ENCODE measurements at regions not wholly inside any gene's neighbourhood (a gene's known extent, or its start where the extent isn't known, plus 50 kb on each side); places are given as distances from the start of the nearest gene placed in this dataset.

DNA sequence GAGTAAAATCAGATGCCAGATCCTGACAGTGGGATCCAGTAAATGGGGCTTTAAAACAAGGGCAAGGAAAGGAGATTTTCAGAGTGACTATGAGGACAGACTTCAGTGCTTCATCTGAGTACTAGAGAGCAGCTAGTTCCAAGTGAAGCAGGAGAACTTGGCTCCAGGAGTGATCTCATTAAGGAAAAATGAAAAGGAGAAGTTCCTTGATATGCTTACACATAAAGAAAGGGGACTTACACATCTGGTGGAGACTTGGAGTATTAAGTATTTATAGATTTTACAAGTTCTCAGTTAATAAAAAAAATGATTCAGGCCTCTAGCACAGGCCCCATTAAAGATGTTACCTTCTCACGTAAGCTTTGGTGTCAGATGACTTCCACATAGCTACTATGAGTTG lies 105.8 kb downstream of the ICOS start:
- no peak overlapping the region for H3K4me2 ChIP-seq
- ATAC-seq (no peak), DNase-seq (ENCODE audit: low read depth in 1 of 2, low spot score in 1 of 2) (no peak), FAIRE-seq (no peak)
- TF ChIP-seq KDM1A (IDR thresholded peaks at IDR 0.05; ENCODE audit: low read depth) (no peak), PHF8 (IDR thresholded peaks at IDR 0.05; ENCODE audit: borderline replicate concordance, low read depth) (no peak), EHMT2 (IDR thresholded peaks at IDR 0.05; ENCODE audit: low read depth) (no peak), REST (IDR thresholded peaks at IDR 0.05) (no peak), CBX2 (IDR thresholded peaks at IDR 0.05; ENCODE audit: borderline replicate concordance, low read depth) (no peak), MAZ (IDR thresholded peaks at IDR 0.05; ENCODE audit: borderline replicate concordance, low read depth, low read length) (no peak), NPAS2 (CRISPR knock-in tag; IDR thresholded peaks at IDR 0.05; ENCODE audit: borderline replicate concordance) (no peak), CTCF (IDR thresholded peaks at IDR 0.05) (no peak), HEYL (CRISPR knock-in tag; IDR thresholded peaks at IDR 0.05) (no peak), ZSCAN20 (CRISPR knock-in tag; IDR thresholded peaks at IDR 0.05) (no peak), RNF2 (IDR thresholded peaks at IDR 0.05; ENCODE audit: borderline replicate concordance, low read depth) (no peak), EHF (CRISPR knock-in tag; IDR thresholded peaks at IDR 0.05) (no peak), KDM5A (IDR thresholded peaks at IDR 0.05) (no peak)
- 18% methylated on average over 1 of the region's 1 CpG for WGBS (ENCODE audit: missing lambda C conversion rate)
- no peak overlapping the region for H3K4me3 ChIP-seq
- H3K27ac ChIP-seq = no peak overlapping the region
- no peaks in the 10 kb centered on the region for H3K4me1 ChIP-seq
- CTCF ChIA-PET = no interaction called here
- POLR2A ChIA-PET = no interaction called here
- H3K9me3 ChIP-seq = no peaks in the 10 kb centered on the region

DNA sequence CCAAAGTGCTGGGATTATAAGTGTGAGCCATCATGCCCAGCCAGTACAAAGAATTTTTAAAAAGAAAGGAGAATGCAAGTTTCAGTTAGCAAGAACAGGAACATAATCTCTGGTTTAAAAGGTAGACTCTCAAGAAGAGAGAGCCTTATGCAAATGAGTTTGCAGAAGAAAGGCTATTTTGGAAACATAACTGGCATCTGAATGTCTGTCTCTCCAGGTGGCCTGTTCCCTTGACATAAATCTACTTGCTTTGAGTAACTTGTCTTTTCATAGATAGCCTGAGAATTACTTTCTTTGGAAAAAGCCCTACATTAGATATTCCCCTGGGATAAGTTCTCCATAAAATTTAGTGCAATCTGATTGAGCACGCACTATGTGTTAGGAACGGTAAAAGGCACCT lies 109.6 kb downstream of the ICOS start:
- DNase-seq (ENCODE audit: low read depth in 1 of 2, low spot score in 1 of 2) (no peak), ATAC-seq (no peak), FAIRE-seq (no peak)
- Histone ChIP-seq H3K27ac (no peak overlapping the region), H3K9me3 (no peaks in the 10 kb centered on the region), H3K4me1 (no peaks in the 10 kb centered on the region), H3K4me3 (no peak overlapping the region), H3K4me2 (no peak overlapping the region)
- ChIA-PET CTCF (interaction anchor here (1.1 kb wide), 1 partner anchor 22 kb away, joined by 3 read pairs; no protein-coding TSS in a partner anchor), POLR2A (no interaction called here)
- 59% methylated on average over 2 of the region's 2 CpGs for WGBS (ENCODE audit: missing lambda C conversion rate)
- TF ChIP-seq POLR2AphosphoS2 (conservative IDR thresholded peaks at IDR 0.05; ENCODE audit: low read length) (no peak), CHD2 (IDR thresholded peaks at IDR 0.05; ENCODE audit: low read length, partially characterized antibody) (no peak), JUNB (IDR thresholded peaks at IDR 0.05) (no peak), RARB (CRISPR knock-in tag; IDR thresholded peaks at IDR 0.05) (no peak), FOSB (CRISPR knock-in tag; IDR thresholded peaks at IDR 0.05) (no peak), MAZ (IDR thresholded peaks at IDR 0.05; ENCODE audit: borderline replicate concordance, low read depth, low read length) (no peak), TFCP2L1 (CRISPR knock-in tag; IDR thresholded peaks at IDR 0.05) (no peak), ZNF302 (CRISPR knock-in tag; IDR thresholded peaks at IDR 0.05) (no peak), CBX2 (IDR thresholded peaks at IDR 0.05; ENCODE audit: borderline replicate concordance, low read depth) (no peak), ZC3H11A (IDR thresholded peaks at IDR 0.05) (no peak), ELK1 (IDR thresholded peaks at IDR 0.05; ENCODE audit: low read depth, low read length) (no peak), RCOR1 (IDR thresholded peaks at IDR 0.05; ENCODE audit: low read depth, low read length) (no peak), ESRRA (IDR thresholded peaks at IDR 0.05; ENCODE audit: borderline replicate concordance, low read length) (no peak), SMC3 (IDR thresholded peaks at IDR 0.05) (no peak)
- TF ChIP-seq, protein P1, sequence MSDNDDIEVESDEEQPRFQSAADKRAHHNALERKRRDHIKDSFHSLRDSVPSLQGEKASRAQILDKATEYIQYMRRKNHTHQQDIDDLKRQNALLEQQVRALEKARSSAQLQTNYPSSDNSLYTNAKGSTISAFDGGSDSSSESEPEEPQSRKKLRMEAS (IDR thresholded peaks at IDR 0.05) = no peak
- TF ChIP-seq, protein P2, sequence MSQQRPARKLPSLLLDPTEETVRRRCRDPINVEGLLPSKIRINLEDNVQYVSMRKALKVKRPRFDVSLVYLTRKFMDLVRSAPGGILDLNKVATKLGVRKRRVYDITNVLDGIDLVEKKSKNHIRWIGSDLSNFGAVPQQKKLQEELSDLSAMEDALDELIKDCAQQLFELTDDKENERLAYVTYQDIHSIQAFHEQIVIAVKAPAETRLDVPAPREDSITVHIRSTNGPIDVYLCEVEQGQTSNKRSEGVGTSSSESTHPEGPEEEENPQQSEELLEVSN (IDR thresholded peaks at IDR 0.05; ENCODE audit: borderline replicate concordance, low read depth) = no peak
